GM21825 (cell line): ENCODE measurements at regions not wholly inside any gene's neighbourhood (a gene's known extent, or its start where the extent isn't known, plus 50 kb on each side); places are given as distances from the start of the nearest gene placed in this dataset.
"Not testable (repeated sequence)": the region's sequence is repeated elsewhere in the genome, so short reads cannot be mapped to it uniquely, and the experiment has no call there.

Experiments
- ATAC-seq: cut with Tn5 transposase; IDR thresholded peaks from one replicate; pipeline ENCODE4 v1.9.1; 2021; ENCODE audit warnings: mild to moderate bottlenecking, moderate library complexity; ENCODE audit not compliant: unreplicated experiment

DNA sequence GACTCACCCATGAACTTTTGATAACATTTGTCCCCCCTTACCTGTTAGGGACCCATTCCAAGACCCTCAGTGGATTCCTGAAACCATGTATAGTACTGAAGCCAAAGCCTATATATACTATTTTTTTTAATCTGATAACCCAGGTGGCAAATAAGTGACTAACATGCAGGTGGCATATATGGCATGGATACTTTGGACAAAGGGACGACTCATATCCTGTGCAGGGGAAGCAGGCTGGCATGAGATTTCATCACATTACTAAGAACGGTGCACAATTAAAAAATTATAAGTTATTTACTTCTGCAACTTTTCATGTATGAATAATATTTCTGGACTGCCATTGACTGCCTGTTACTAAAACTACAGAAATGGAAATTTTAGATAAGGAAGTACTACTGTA is 880.1 kb upstream of the FBXO33 start:
- no peak for ATAC-seq

DNA sequence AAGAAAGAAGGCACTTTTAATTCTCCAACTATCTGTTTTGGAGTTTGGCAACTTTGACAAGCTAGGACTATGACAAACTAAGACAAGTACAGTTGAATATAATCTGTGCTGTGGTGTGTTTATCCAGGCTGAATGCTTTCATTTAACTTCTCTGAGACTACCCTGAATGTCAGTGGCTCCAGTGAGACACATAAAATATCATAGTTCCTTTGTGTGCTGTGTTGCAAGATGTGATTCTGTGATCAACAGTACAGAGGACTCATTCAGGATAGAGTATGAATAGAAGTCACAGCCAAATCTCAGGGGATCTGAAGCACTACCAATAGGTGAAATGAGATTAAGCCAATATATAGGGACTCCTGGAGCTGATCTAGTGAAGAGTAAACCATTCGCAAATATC is 876.9 kb upstream of the FBXO33 start:
- no peak for ATAC-seq

DNA sequence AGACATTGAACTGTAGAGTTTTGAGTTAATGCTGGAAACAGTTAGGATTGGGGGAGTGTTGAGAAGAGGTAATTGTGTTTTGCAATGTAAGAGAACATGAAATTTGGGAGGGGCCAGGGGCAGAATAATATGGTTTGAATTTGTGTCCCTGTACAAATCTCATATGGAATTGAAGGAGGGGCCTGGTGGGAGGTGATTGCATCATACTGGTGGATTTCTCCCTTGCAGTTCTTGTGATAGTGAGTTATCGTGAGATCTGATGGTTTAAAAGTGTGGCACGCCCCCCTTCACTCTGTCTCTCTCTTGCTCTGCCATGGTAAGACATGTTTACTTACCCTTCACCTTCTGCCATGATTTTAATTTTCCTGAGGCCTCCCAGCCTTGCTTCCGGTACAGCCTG is 876.0 kb upstream of the FBXO33 start:
- ATAC-seq: no peak

DNA sequence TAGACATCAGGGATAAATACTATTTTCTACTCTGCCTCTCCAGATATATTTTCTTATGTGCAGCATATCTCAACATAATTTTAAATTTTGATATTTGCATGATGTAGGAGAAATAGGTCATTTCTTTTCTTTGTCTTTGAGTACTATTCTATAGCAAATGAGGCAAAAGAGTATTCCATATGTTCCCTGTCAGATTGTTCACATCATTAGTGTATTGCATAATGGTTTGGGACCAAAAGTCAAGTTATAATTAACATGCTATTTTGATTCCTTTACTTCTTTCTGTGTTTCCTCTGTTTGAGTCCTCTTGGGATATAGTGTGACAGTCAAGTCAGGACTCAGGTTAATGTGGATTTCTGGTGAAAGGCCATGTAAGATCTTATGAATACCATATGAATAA is 864.6 kb upstream of the FBXO33 start:
- no peak for ATAC-seq

DNA sequence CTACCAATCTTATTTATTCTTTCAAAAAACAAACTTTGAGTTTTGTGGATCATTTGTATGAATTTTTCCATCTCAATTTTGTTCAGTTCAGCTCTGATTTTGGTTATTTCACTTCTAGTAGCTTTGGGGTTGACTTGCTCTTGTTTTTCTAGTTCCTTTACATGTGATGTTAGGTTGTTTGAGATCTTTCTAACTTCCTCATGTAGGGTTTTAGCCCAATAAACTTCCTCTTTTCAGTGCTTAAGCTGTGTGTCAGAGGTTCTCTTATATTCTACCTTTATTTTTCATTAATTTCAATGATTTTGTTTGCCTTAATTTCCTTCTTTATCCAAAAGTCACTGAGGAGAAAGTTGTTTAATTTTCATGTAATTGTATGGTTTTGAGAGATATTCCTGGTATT is 860.4 kb upstream of the FBXO33 start:
- ATAC-seq: no peak

DNA sequence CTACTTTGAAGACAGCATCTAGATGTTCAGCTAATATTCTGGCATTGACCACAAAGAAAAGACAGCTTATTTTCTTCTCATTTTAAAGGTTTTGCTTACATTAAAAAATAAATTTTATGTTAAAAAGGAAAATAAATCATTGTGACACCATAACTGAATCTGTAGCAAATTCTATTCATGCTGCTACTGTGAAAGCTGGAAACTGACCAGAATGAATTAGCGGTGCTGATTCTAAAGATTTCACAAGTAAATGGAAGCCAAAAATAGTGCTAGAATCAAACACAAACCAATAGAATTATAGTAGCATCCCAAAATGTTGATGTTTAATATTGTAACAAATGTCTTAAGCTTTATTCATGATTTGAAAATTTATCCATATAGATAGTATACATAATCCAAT is 850.0 kb upstream of the FBXO33 start:
- no peak for ATAC-seq

DNA sequence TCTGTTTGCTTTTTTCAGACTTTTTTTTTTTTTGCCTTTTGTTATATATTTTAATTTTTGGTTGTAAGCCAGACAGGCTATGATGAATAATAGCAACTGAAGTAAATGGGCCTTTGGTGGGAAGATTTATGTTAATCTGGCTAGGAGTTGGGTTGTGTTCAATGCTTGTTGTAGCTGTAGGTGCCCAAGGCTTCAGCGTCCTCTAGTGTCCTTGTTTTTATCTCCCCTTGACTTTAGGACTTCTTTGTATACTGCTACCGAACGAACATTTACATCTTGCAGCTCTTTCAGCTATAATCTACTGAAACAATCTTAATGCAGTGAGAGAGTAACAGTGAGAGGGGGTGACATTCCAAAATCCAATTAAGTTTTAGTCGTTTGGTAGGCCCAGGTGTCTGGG is 848.4 kb upstream of the FBXO33 start:
- ATAC-seq: no peak

DNA sequence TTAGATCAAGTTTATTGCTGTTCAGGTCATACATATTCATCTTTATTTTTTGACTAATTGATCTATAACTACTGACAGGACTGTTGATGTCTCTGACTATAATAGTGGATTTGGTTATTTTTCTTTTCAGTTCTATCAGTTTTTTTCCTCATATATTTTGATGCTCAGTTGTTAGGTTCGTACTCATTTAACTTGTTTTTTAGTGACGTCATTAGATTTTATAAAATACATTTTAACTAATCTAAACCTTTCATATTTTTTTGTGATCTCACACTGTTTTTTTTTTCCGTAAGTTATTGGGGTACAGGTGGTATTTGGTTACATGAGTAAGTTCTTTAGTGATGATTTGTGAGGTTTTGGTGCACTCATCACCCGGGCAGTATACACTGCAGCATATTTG is 841.2 kb upstream of the FBXO33 start:
- ATAC-seq: no peak

DNA sequence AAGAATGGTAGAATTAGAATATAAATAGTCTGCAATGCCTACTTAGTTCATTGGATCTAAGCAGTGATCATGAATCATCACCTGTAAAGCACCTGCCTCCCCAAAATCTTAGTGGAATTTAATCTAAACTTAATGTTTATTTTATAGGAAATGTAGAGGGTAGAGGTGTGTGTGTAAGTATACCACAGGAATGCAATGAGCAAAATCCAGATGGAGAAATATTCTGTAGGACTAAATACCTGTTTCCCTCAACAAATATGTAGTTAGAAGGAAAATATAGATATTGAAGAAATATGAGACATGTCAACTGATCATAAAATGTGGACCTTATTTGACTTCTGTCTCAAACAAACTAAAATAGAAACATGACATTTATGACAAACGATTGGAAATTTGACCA is 839.2 kb upstream of the FBXO33 start:
- ATAC-seq: no peak

DNA sequence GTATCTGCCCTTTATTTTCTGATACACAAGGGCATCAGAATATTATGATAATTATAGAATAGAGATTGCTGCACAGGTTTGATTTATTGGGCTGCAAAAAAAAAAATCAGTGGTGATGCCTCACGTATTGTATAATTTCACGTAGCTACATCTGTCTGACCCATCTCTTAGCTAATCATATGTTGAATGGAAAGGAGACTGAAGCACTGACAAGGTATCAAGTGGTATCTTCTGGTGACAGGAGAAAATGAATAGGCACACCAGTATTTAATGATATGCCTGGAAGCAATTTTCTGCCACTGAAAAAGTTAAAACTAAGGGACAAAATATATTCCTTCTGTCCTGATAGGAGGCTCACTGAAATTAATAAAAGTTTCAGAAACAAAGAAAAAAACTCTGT is 837.2 kb upstream of the FBXO33 start:
- ATAC-seq: no peak

DNA sequence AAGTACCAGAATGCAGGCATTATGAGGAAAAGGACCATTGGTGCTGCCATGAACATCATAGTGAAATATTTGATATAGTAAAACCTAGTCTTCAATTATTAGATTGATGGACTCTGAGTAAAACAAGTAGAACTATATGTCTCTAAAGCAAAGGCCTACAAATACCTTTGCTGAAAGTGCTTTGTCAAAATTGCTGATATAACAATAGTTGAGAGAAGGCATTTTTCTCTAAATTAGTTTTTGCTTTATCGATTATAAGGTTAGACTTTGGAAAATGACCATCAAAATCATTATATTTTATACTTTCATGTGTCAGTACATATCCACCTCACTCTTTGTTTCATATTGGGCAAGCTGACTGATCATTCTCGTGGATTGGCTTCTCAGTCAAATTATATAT is 836.0 kb upstream of the FBXO33 start:
- no peak for ATAC-seq

DNA sequence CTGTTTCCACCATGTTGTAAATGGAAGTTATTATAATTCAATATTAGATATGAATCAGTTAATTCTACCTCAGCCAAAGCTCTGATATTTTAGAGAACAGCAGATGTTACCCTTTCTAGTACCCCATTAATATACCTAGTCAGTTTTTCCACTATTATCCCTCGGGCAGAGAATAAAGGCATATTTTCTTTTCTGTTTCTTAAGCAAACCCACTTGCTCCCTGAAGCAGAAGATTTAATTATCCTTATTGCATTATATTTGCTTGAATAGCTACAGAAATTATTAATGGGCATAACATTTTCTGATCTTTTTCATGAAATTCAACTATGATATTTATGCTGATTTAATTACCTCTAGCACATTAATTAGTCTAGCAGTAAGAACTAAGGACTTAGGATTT is 832.9 kb upstream of the FBXO33 start:
- ATAC-seq: no peak

DNA sequence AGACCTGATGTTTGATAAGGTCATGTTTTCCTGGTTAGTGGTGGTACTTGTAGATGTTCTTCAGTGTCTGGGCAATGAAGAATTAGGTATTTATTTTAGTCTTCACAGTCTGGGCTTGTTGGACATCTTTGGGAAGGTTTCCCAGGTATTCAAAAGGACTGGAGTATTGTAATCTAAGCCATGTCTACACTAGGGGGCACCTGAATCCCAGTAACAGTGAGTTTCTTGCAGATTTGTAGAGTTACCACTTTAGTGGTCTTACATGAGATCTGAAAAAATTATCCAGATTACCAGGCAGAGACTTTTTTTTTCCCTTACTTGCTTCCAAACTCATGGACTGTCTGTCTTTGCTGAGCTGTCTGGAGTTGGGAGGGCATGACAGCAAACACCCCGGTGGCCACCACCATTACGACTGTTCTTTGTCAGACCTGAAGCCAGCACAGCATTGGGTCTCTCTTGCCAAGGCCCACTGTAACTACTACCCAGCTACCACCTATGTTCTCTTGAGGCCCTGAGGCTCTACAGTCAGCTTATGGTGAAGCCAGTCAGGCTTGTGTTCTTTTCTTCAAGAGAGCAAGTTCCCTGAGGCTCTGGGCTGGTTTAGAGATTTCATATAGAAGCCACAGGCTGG is 820.7 kb upstream of the FBXO33 start:
- no peak for ATAC-seq

DNA sequence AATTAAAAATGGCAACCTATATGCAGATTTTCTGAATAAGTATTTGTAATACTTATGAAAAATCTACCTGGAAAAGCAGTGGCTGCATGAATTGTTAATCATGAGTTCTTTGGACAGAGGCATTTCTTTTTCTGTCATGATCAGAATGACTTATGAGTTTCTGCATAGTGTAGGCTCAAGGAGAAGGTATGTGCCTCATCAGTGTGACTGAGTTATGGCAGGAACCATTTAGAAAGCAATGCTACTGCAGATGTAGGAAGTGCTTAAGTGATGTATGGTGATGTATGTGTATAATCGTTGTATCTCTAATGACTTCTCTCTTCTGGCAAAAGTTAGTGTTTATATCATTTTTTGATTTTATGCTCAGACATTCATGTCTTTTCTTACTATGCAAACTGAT is 816.4 kb upstream of the FBXO33 start:
- no peak for ATAC-seq

DNA sequence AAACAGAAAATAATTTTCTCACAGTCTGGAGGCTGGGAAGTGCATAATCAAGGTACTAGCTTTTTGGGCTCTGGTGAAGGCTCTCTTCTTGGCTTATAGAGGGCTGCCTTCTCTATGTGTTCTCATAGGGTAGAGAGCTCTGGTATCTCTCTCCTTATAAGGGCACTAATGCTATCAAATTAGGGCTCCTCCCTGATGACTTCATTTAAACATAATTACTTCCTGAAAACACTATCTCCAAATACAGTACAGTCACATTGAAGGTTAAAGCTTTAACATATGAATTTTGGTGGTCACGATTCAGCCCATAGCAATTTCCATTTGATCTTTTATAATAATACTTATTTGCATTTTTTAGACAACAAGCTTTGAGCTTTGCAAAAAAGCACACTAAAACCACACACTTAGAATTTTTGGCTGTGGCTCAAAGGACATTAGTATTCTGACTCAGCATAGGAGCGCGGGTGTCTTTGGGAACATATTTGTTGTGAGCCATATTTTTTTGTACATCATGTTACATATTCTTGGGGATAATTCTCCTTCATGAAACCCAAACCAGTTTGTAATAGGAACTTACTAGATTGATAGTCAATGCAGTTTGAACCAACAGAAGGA is 808.1 kb upstream of the FBXO33 start:
- ATAC-seq: no peak

DNA sequence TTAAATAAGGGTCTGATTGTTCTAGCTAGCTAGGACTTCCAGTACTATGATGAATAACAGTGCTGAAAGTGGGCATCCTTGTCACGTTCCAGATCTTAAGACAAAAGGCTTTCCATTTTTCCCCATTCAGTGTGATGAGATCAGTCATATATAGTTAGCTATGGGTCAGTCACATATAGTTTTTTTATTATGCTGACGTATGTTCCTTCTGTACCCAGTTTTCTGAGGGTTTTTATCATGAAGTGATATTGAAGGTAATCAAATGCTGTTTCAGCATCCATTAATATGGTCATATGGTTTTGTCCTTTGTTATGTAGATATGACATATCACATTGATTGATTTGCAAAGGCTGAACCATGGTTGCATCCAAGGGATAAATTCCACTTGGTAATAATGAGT is 800.1 kb upstream of the FBXO33 start:
- ATAC-seq: no peak

DNA sequence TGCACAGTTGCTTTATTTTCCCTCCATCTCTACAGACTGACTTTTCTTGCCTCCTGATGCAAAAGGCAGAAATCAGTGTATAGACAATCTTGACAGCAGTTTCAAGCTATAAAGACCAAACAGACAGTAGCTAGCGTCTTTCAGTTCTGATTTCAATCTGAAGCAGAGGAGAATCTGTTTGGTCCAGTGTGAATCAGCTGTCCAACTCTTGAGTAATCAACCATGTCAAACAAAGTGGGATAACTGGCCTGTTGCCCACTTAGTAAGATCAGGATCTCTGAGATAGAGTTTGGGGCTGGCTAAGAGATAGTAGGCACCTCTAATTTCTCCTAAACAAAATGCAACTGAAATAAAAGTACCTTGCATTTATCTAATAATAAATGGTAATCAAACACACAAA is 797.4 kb upstream of the FBXO33 start:
- ATAC-seq: no peak

DNA sequence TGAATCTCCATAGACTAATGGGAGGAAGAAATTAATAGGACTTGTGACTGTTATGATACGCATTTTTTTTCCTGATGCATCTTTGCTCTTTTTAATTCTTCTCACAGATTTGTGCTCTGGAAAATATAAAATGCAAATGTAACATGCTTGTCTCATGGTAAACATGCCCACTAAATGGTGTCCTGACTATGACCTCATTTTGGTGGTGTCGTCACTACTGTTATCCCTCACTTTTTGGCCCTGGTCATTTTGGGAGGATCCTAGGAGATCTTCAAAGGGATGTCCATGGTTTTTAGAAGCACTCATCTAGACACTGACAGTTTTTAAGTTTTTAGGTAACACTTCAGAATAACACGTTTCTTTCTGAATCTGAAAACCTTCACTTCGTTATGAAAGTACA is 790.8 kb upstream of the FBXO33 start:
- ATAC-seq: no peak

DNA sequence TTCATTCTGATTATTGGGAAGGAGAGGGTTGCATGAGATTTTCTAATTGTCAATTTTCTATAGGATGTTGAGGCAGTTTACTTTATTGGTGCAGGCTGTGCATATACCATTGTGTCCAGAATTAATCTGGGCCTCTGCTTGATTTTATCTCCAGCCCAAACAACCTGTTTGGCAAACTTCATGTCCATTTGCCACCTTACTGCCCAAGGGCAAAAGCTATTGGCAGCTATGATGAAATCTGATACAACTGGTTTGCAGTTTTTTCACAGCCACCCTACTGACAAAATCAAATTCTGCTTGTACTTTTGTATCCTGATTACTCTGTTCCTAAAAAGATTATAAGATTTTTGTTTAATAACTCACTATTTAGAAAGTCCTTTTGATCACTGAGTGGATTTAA is 789.2 kb upstream of the FBXO33 start:
- ATAC-seq: no peak

DNA sequence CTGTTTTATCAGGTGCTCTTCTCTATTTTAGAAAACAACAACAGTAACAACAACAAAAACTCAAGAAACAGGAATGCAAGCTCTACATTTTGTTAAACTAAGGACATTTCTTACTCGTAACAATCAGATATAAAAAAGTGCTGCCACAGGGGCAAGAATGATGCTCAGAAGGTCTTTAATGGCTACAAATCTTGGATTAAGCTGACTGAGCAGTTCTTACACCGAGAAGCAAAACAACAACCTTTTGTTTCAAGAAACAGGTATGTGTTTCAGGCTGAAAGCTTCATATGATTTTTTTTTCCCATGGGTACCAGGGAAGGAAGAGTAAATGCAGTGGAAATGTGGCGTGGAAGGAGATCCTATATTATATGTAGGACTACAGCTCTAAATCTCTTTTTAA is 786.8 kb upstream of the FBXO33 start:
- no peak for ATAC-seq

DNA sequence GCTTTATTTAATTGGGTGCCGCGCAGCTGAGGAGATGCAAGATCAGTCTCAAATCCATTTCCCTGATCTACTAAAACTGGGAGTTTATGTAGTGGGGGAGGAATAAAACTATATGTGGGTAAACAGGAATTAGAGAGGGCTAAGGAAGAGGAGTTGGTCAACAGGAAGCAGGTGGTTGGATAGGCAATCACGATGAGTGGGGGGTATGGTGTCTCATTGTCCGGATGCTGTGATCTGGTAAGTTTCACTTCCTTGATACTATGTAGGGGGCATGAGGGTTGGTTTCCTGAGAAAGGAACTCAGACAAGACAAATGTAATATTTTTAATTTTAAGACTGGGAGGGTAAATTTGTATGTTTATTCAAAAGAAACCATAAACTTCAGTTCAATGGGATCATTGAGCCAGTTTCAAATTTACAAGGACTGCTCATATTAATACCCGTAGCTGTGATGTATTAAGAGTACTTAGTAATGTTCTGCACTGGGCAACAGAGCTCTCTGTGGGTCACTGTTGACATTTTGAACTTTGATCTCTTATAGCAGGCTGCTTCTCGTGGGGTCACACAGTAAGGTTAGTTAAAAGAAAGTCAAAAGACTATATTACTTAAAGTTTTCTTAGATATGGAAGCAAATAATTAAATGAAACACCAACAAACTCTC is 786.2 kb upstream of the FBXO33 start:
- no peak for ATAC-seq

DNA sequence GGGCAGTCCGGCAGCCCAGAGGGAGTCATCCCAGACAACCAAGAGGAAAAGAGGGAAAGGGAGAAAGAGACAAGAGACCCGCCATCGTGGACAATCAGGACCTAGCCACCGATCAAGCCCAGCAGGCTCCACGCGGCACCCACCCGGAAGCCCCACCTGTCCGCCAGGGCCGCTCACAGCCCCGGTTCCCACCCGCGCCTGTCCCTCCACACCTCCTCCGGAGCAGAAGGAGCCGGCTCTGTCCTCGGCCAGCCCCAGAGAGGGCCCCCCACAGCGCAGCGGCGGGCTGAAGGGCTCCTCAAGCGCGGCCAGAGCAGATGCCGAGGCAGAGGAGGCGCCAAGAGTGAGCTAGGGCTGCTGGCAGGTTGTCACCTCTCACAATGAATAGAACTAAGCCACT is 784.7 kb upstream of the FBXO33 start:
- no peak for ATAC-seq

DNA sequence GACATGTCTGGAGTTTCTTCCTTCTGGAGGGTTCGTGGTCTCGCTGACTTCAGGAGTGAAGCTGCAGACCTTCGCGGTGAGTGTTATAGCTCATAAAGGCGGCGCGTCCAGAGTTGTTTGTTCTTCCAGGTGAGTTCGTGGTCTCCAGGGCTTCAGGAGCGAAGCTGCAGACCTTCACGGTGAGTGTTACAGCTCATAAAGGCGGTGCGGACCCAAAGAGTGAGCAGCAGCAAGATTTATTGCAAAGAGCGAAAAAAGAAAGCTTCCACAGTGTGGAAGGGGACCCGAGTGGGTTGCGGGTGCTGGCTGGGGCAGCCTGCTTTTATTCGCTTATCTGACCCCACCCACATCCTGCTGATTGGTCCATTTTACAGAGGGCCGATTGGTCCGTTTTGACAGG is 784.2 kb upstream of the FBXO33 start:
- ATAC-seq: not testable (repeated sequence)
